T-cell (primary cell): ENCODE measurements at regions not wholly inside any gene's neighbourhood (a gene's known extent, or its start where the extent isn't known, plus 50 kb on each side); places are given as distances from the start of the nearest gene placed in this dataset.

ENCODE experiments used
- ATAC-seq, 4 experiments: fragments of 200-7000 bp in 3 of 4; fragments of 150-1000 bp in 1 of 4; cut with Tn5 transposase; replicated peaks in 1 of 4; 1 replicate in 3 of 4; 2 replicates in 1 of 4; pipeline ENCODE4 v1.10.0; 2021; ENCODE audit warnings: moderate library complexity in 3 of 4, mild to moderate bottlenecking in 2 of 4, moderate number of reproducible peaks in 1 of 4
- CTCF ChIA-PET, 2 donors: fragments of 300-600 bp; sonication (Branson Sonifier 250); formaldehyde crosslinking; loops; one replicate each; lab custom pipeline; 2022; ENCODE audit warnings: antibody characterized with exemption in 2 of 2; lab: Charles Lee
- POLR2A ChIA-PET, 2 donors: fragments of 300-600 bp; sonication (Branson Sonifier 250); formaldehyde crosslinking; loops; one replicate each; lab custom pipeline; 2022; ENCODE audit warnings: antibody characterized with exemption in 2 of 2; lab: Charles Lee
- DNase-seq, 35 experiments: peaks; one replicate each; pipeline versions ENCODE4 v3.0.0 to v3.0.0-alpha.2; 2013 to 2023
- H3K27ac ChIP-seq: one replicate; pipeline ENCODE4 v1.5.1; 2013; ENCODE audit warnings: low read length
- H3K27me3 ChIP-seq, 2 experiments: replicated peaks in 1 of 2; 1 replicate in 1 of 2; 2 replicates in 1 of 2; pipeline versions ENCODE4 v1.6.1 to v1.7.0; 2013; ENCODE audit warnings: low read length in 1 of 2, mixed read lengths in 1 of 2; ENCODE audit not compliant: control insufficient read depth in 2 of 2, insufficient read depth in 2 of 2; ENCODE audit errors: extremely low read depth in 1 of 2
- H3K36me3 ChIP-seq, 2 donors: 1 replicate in 1 of 2; 2 replicates in 1 of 2; pipeline versions ENCODE4 v1.6.1 to v1.7.0; 2013; ENCODE audit warnings: low read length in 1 of 2; ENCODE audit not compliant: control insufficient read depth in 2 of 2, insufficient read depth in 1 of 2; ENCODE audit errors: extremely low read depth in 1 of 2
- H3K4me1 ChIP-seq, 2 experiments: 1 replicate in 1 of 2; 2 replicates in 1 of 2; pipeline versions ENCODE4 v1.6.1 to v1.7.0; 2013; ENCODE audit warnings: low read length in 2 of 2, mixed read lengths in 1 of 2; ENCODE audit not compliant: insufficient read depth in 2 of 2, control insufficient read depth in 1 of 2; ENCODE audit errors: extremely low read depth in 1 of 2
- H3K4me3 ChIP-seq, 2 donors: 1 replicate in 1 of 2; 2 replicates in 1 of 2; pipeline versions ENCODE4 v1.5.1 to v1.7.0; 2013; ENCODE audit warnings: mild to moderate bottlenecking in 2 of 2, low read length in 1 of 2, moderate library complexity in 1 of 2; ENCODE audit not compliant: control insufficient read depth in 1 of 2; ENCODE audit errors: extremely low read depth in 1 of 2
- H3K9me3 ChIP-seq: 2 replicates; pipeline ENCODE4 v1.7.0; 2013
- H3K27ac Mint-ChIP-seq, 2 donors: one replicate each; pipeline ENCODE4 v1.8.0; 2020 to 2021; ENCODE audit warnings: mild to moderate bottlenecking in 2 of 2, mixed read lengths in 2 of 2
- H3K27me3 Mint-ChIP-seq, 2 donors: one replicate each; pipeline ENCODE4 v1.8.0; 2021 to 2022; ENCODE audit warnings: mixed read lengths in 2 of 2
- H3K36me3 Mint-ChIP-seq: one replicate; pipeline ENCODE4 v1.8.0; 2021; ENCODE audit warnings: mixed read lengths
- H3K4me1 Mint-ChIP-seq, 3 donors: one replicate each; pipeline ENCODE4 v1.8.0; 2020 to 2022; ENCODE audit warnings: mixed read lengths in 3 of 3, mild to moderate bottlenecking in 1 of 3
- H3K4me3 Mint-ChIP-seq, 3 donors: one replicate each; pipeline ENCODE4 v1.8.0; 2020 to 2022; ENCODE audit warnings: mild to moderate bottlenecking in 3 of 3, mixed read lengths in 3 of 3, moderate library complexity in 3 of 3
- H3K9me3 Mint-ChIP-seq, 3 donors: one replicate each; pipeline ENCODE4 v1.8.0; 2020 to 2022; ENCODE audit warnings: mixed read lengths in 3 of 3
- WGBS: methylation state at CpG from one replicate; pipeline ENCODE4 v1.1.5; 2013; ENCODE audit warnings: missing lambda C conversion rate; ENCODE audit not compliant: insufficient coverage; 5-methylcytosine and 5-hydroxymethylcytosine counted together

DNA sequence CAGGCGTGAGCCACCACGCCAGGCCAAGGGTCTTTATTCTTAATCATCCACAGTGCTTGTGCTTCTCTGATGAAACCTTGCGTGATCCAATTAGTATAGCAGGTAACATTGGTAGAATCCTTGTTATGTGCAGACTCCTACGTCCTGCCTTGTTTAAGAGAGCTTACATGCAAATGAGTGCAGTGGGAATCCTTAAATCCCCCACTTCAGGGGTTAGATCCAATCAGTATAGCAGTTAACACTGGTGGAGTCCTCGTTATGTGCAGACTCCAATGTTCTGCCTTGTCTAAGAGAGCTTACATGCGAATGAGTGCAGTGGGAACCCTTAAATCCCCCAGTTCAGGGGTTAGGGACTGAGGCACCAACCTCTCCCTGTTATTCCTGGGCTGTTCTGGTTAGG lies 193.4 kb downstream of the SEMA6A start:
- CTCF ChIA-PET = no interaction called here
- Mint-ChIP-seq H3K36me3 (peaks cover 51% of the 10 kb centered on the region), H3K4me3 (no peak overlapping the region)

DNA sequence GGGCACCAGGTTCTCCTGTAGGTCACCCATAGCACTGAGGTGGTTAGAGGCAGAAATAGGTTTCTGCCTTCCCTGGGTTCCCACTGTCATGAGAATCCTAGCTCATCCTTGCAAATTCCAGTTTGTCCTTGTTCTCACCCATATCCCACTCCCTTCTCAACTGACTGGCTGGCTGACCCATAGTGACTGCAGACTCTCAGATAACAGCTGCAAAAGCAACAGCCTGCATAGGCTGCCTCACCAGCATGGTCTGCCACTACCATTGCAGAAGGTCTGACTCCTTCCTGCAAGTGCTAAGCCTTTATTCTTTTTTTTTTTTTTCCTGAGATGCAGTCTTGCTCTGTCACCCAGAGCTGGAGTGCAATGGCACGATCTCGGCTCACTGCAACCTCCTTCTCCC lies 194.0 kb downstream of the SEMA6A start:
- Mint-ChIP-seq H3K27me3 (no peaks in the 10 kb centered on the region), H3K36me3 (peaks cover 50% of the 10 kb centered on the region), H3K4me1 (no peaks in the 10 kb centered on the region), H3K27ac (no peak overlapping the region), H3K9me3 (peaks cover 0 to 6% (median 0%) of the 10 kb centered on the region in 3 donors), H3K4me3 (no peak overlapping the region)
- no peaks in the 10 kb centered on the region for H3K27me3 ChIP-seq
- peaks cover 0 to 5% of the 10 kb centered on the region in 2 donors for H3K36me3 ChIP-seq
- POLR2A ChIA-PET = no interaction called here
- H3K4me1 ChIP-seq = no peaks in the 10 kb centered on the region
- no peak overlapping the region for H3K4me3 ChIP-seq
- H3K9me3 ChIP-seq = no peaks in the 10 kb centered on the region
- ATAC-seq (no peak), DNase-seq (no peak)
- WGBS = no CpG with 5 or more reads among the region's 2 CpGs
- CTCF ChIA-PET = no interaction called here
- no peak overlapping the region for H3K27ac ChIP-seq

More for the DNA sequence above, 193.4 kb downstream of the SEMA6A start:
- POLR2A ChIA-PET = no interaction called here
- no peak for ATAC-seq
- peaks cover 0 to 11% (median 0%) of the 10 kb centered on the region in 3 donors for H3K9me3 Mint-ChIP-seq
- no peak for DNase-seq
- H3K4me3 ChIP-seq = no peak overlapping the region
- no peaks in the 10 kb centered on the region for H3K4me1 ChIP-seq
- 90% methylated on average over 2 of the region's 6 CpGs for WGBS
- no peak overlapping the region for H3K27ac ChIP-seq
- no peaks in the 10 kb centered on the region for H3K27me3 Mint-ChIP-seq
- no peaks in the 10 kb centered on the region for H3K9me3 ChIP-seq
- no peaks in the 10 kb centered on the region for H3K27me3 ChIP-seq
- H3K27ac Mint-ChIP-seq = no peak overlapping the region
- H3K36me3 ChIP-seq = peaks cover 0 to 5% of the 10 kb centered on the region in 2 donors
- H3K4me1 Mint-ChIP-seq = no peaks in the 10 kb centered on the region

DNA sequence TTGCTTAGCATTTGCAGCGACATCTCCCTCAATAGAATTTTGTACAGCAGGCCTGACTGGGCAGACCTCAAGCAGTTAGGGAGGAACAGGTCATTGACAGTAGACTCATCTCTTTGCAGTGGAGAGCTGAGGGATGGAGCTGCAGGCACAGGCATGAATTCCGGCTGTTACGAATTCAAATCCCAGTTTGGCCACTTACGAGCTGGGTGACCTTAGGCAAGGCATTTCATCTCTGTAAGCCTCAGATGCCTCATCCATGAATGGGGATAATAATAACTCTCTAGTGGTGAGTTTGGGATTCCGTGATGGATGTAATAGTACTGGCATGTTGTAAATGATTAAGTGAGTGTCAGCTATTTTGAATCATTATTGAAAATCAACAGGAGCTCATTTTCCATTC lies 195.3 kb downstream of the SEMA6A start:
- no peak for ATAC-seq
- Mint-ChIP-seq H3K36me3 (peaks cover 54% of the 10 kb centered on the region), H3K27me3 (no peaks in the 10 kb centered on the region), H3K27ac (no peak overlapping the region), H3K9me3 (peaks cover 0 to 5% (median 0%) of the 10 kb centered on the region in 3 donors), H3K4me3 (no peak overlapping the region), H3K4me1 (no peaks in the 10 kb centered on the region)
- Histone ChIP-seq H3K9me3 (no peaks in the 10 kb centered on the region), H3K27ac (no peak overlapping the region), H3K36me3 (peaks cover 0 to 5% of the 10 kb centered on the region in 2 donors), H3K4me1 (no peaks in the 10 kb centered on the region), H3K4me3 (no peak overlapping the region), H3K27me3 (no peaks in the 10 kb centered on the region)
- CTCF ChIA-PET = no interaction called here
- WGBS = 100% methylated on average over 4 of the region's 5 CpGs
- POLR2A ChIA-PET = no interaction called here
- no peak for DNase-seq

DNA sequence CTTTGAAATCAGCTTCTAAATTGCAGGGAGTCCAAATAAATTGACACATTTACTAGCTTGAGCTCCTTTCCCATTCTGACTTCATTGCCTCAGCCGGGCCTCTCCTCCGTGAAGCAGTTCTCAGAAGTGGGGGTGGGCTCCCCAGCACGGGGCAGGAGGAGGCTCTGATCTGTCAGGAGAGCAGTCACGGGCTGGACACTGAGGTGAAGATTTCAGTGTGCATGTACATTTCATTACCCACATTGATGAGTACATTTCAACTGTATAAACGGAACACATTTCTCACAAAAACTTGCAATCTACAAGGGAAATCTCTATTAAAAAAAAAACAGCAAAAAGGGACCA lies 195.9 kb downstream of the SEMA6A start:
- peaks cover 0 to 3% (median 0%) of the 10 kb centered on the region in 3 donors for H3K9me3 Mint-ChIP-seq
- peaks cover 57% of the 10 kb centered on the region for H3K36me3 Mint-ChIP-seq
- WGBS = 90% methylated on average over 1 of the region's 5 CpGs
- Histone ChIP-seq H3K27me3 (no peaks in the 10 kb centered on the region), H3K4me3 (no peak overlapping the region), H3K4me1 (no peaks in the 10 kb centered on the region), H3K9me3 (no peaks in the 10 kb centered on the region), H3K27ac (no peak overlapping the region), H3K36me3 (peaks cover 0 to 5% of the 10 kb centered on the region in 2 donors)
- DNase-seq (no peak), ATAC-seq (no peak)
- no peaks in the 10 kb centered on the region for H3K27me3 Mint-ChIP-seq
- no peak overlapping the region for H3K4me3 Mint-ChIP-seq
- H3K27ac Mint-ChIP-seq = no peak overlapping the region
- ChIA-PET CTCF (no interaction called here), POLR2A (no interaction called here)
- no peaks in the 10 kb centered on the region for H3K4me1 Mint-ChIP-seq

DNA sequence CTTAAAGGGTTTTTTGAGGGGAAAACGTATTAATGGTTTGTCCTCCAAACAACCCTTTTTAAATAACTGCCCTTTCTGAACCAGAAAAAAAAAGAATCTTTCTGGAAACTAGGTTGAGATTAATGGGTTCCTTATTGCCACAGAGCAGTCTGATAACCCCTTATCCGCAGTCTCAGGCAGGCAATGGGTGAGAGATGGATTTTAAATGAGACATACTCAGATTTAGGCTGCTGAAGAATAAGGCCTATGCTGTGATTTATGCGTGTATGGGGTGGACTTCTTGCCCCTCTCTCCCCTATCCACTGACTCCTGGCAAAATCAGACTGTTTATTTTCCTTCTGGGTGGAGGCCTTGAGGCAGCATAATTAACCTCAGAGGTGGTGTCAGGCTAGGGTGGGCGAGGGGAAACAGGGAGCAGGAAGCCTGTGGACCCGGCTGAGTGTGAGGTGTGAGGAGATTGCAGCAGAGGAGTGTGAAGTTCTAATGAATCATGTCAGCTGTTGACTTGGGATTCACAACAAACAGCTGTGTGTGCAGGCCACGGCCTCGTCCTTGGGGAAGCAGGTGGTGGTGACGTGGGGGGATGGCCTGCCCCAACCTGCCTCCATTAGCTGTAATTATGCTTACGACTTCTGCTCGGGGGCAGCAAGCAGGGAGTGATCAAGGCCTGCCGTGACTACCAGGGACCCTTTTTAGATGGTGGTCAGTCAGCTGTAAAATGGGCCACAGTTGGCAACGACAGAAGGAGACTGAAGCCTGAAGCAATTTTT lies 196.4 kb downstream of the SEMA6A start:
- ChIA-PET POLR2A (no interaction called here), CTCF (no interaction called here)
- DNase-seq (no peak), ATAC-seq (no peak)
- Histone ChIP-seq H3K36me3 (peaks cover 0 to 5% of the 10 kb centered on the region in 2 donors), H3K4me3 (no peak overlapping the region), H3K27ac (no peak overlapping the region), H3K9me3 (no peaks in the 10 kb centered on the region), H3K4me1 (no peaks in the 10 kb centered on the region), H3K27me3 (no peaks in the 10 kb centered on the region)
- no peaks in the 10 kb centered on the region for H3K27me3 Mint-ChIP-seq
- WGBS = 86% methylated on average over 9 of the region's 12 CpGs
- H3K27ac Mint-ChIP-seq = no peak overlapping the region
- no peaks in the 10 kb centered on the region for H3K9me3 Mint-ChIP-seq
- H3K4me3 Mint-ChIP-seq = no peak overlapping the region
- no peaks in the 10 kb centered on the region for H3K4me1 Mint-ChIP-seq
- H3K36me3 Mint-ChIP-seq = peaks cover 57% of the 10 kb centered on the region

DNA sequence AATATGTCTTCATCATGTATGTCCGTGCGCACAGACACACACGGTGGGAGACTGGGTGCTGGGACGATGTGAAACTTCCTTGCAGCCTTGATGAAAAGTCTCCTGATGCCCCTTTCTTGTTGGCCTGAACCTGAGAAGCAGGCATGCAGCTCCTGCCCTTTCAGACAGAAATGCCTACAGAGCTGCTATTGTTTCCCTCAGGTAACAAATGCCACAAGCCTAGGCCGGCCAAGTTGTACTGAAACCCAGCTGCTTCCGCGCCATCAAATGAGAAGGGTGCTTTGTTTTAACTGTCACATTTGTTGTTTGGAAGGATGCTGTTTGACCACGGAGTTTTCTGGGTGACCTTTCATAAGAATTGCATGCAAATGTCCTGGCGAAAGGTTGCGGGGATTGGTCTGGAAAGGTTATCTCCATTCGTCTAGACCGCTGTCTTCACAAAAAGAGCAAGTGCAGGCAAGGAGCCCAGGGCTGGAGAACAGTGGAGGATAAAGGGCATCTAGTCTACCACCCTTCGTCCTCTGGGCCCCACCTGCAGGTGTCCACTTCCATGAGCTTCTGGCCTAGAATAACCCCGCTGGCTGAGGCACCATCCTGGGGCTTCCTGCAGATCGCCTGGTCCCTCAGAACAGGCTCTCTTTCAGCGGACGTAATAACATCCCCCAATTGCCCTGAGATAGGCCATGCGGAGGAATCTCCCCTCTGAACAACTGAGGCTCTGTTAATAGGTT lies 197.2 kb downstream of the SEMA6A start:
- no peaks in the 10 kb centered on the region for H3K9me3 ChIP-seq
- H3K9me3 Mint-ChIP-seq = no peaks in the 10 kb centered on the region
- POLR2A ChIA-PET = no interaction called here
- no peaks in the 10 kb centered on the region for H3K4me1 ChIP-seq
- H3K36me3 ChIP-seq = peaks cover 0 to 5% of the 10 kb centered on the region in 2 donors
- H3K4me1 Mint-ChIP-seq = no peaks in the 10 kb centered on the region
- H3K27ac ChIP-seq = no peak overlapping the region
- H3K4me3 Mint-ChIP-seq = no peak overlapping the region
- no peaks in the 10 kb centered on the region for H3K27me3 Mint-ChIP-seq
- ATAC-seq = no peak
- H3K36me3 Mint-ChIP-seq = peaks cover 50% of the 10 kb centered on the region
- no peaks in the 10 kb centered on the region for H3K27me3 ChIP-seq
- CTCF ChIA-PET = no interaction called here
- no peak overlapping the region for H3K27ac Mint-ChIP-seq
- DNase-seq = no peak
- no peak overlapping the region for H3K4me3 ChIP-seq
- WGBS = 92% methylated on average over 15 of the region's 18 CpGs
